Common myeloid progenitor, CD34-positive (primary cell): ENCODE measurements at regions not wholly inside any gene's neighbourhood (a gene's known extent, or its start where the extent isn't known, plus 50 kb on each side); places are given as distances from the start of the nearest gene placed in this dataset.

Source experiments
- CTCF ChIA-PET: fragments of 350-600 bp; sonication (Branson Sonifier 250); formaldehyde crosslinking; loops from one replicate; lab custom pipeline; 2021; ENCODE audit warnings: antibody characterized with exemption; lab: Charles Lee
- POLR2A ChIA-PET: fragments of 350-600 bp; sonication (Branson Sonifier 250); formaldehyde crosslinking; loops from one replicate; lab custom pipeline; 2021; ENCODE audit warnings: antibody characterized with exemption; lab: Charles Lee
- DNase-seq, 3 donors: peaks; one replicate each; pipeline versions ENCODE4 v3.0.0 to v3.0.0-alpha.2; 2013
- H3K27ac ChIP-seq, 2 experiments: 1 replicate in 1 of 2; 2 replicates in 1 of 2; pipeline ENCODE4 v1.7.0; 2013; ENCODE audit warnings: inconsistent platforms in 2 of 2, low read length in 2 of 2, mild to moderate bottlenecking in 2 of 2, low read depth in 1 of 2, moderate library complexity in 1 of 2; ENCODE audit not compliant: severe bottlenecking in 2 of 2, insufficient read depth in 1 of 2, poor library complexity in 1 of 2
- H3K27me3 ChIP-seq, 5 experiments: replicated peaks in 2 of 5; 1 replicate in 3 of 5; 2 replicates in 2 of 5; pipeline versions ENCODE4 v1.6.1 to v1.7.0; 2013; ENCODE audit warnings: low read length in 4 of 5, mild to moderate bottlenecking in 2 of 5, moderate library complexity in 2 of 5, inconsistent platforms in 1 of 5; ENCODE audit not compliant: insufficient read depth in 5 of 5, control insufficient read depth in 4 of 5
- H3K36me3 ChIP-seq, 4 experiments: 1 replicate in 2 of 4; 2 replicates in 2 of 4; pipeline versions ENCODE4 v1.6.1 to v1.7.0; 2013; ENCODE audit warnings: low read length in 3 of 4, control low read depth in 1 of 4, mild to moderate bottlenecking in 1 of 4; ENCODE audit not compliant: control insufficient read depth in 4 of 4, insufficient read depth in 4 of 4
- H3K4me1 ChIP-seq, 4 experiments: 1 replicate in 3 of 4; 2 replicates in 1 of 4; pipeline versions ENCODE4 v1.6.1 to v1.7.1; 2013; ENCODE audit warnings: low read length in 3 of 4, mild to moderate bottlenecking in 3 of 4, control low read depth in 1 of 4, inconsistent platforms in 1 of 4, moderate library complexity in 1 of 4; ENCODE audit not compliant: control insufficient read depth in 4 of 4, insufficient read depth in 4 of 4; ENCODE audit errors: control extremely low read depth in 1 of 4
- H3K4me3 ChIP-seq, 7 experiments: 1 replicate in 4 of 7; 2 replicates in 3 of 7; pipeline versions ENCODE4 v1.5.1 to v1.7.0; 2013; ENCODE audit warnings: mild to moderate bottlenecking in 7 of 7, low read length in 6 of 7, moderate library complexity in 6 of 7, inconsistent platforms in 2 of 7, low read depth in 2 of 7, control low read depth in 1 of 7; ENCODE audit not compliant: insufficient read depth in 4 of 7, control insufficient read depth in 1 of 7; ENCODE audit errors: extremely low read depth in 1 of 7
- H3K9me3 ChIP-seq, 5 experiments: 1 replicate in 4 of 5; 2 replicates in 1 of 5; pipeline versions ENCODE4 v1.6.1 to v1.7.1; 2013; ENCODE audit warnings: low read length in 4 of 5, mild to moderate bottlenecking in 2 of 5, inconsistent platforms in 1 of 5, low read depth in 1 of 5, moderate library complexity in 1 of 5; ENCODE audit not compliant: control insufficient read depth in 4 of 5, insufficient read depth in 2 of 5; ENCODE audit errors: control extremely low read depth in 1 of 5
- WGBS: methylation state at CpG from one replicate; pipeline ENCODE4 v1.1.5; 2013; ENCODE audit not compliant: insufficient coverage; 5-methylcytosine and 5-hydroxymethylcytosine counted together

GRCh38 chr7:41169317-41169716 is 533.6 kb downstream of the INHBA start:
- no peak for DNase-seq
- 91% methylated on average over 6 of the region's 6 CpGs for WGBS

GRCh38 chr7:41167836-41168235 is 535.1 kb downstream of the INHBA start:
- Histone ChIP-seq H3K27ac (no peak overlapping the region), H3K27me3 (no peaks in the 10 kb centered on the region), H3K9me3 (peaks cover 0 to 2% (median 0%) of the 10 kb centered on the region in 5 experiments), H3K4me1 (no peaks in the 10 kb centered on the region), H3K4me3 (no peak overlapping the region), H3K36me3 (no peaks in the 10 kb centered on the region)
- ChIA-PET CTCF (interaction anchor here (1.2 kb wide), 1 partner anchor 15 kb away, joined by 4 read pairs; no protein-coding TSS in a partner anchor), POLR2A (no interaction called here)
- WGBS, result 100% methylated on average over 1 of the region's 2 CpGs
- DNase-seq, result no peak

More at GRCh38 chr7:41169317-41169716, 533.6 kb downstream of the INHBA start:
- Histone ChIP-seq H3K36me3 (no peaks in the 10 kb centered on the region), H3K4me3 (no peak overlapping the region), H3K27ac (no peak overlapping the region), H3K27me3 (no peaks in the 10 kb centered on the region), H3K9me3 (peaks cover 0 to 2% (median 0%) of the 10 kb centered on the region in 5 experiments), H3K4me1 (no peaks in the 10 kb centered on the region)
- ChIA-PET CTCF (no interaction called here), POLR2A (no interaction called here)

DNA sequence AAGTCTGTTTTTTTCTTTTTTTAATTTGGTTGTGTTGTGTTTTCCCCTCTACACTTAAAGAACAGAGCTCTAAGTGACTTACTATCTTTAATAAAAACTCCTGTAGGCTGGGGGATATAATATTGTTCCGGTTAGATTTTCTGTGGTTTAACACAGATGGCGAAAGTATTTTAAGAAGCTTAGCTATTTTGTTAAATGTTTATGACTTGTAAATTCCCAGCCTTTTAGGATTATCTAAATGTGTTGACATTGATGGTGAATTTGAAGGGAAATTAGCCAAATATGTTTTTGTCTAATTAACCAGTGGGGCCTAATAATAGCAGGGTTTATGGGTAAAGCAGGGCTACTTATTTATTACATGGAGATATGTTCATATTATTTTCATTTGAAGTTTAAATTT is 538.5 kb downstream of the INHBA start:
- POLR2A ChIA-PET, result no interaction called here
- H3K4me1 ChIP-seq, result no peaks in the 10 kb centered on the region
- H3K9me3 ChIP-seq, result peaks cover 0 to 6% (median 0%) of the 10 kb centered on the region in 5 experiments
- no peak overlapping the region for H3K4me3 ChIP-seq
- 67% methylated on average over 2 of the region's 2 CpGs for WGBS
- H3K27ac ChIP-seq, result no peak overlapping the region
- H3K27me3 ChIP-seq, result no peaks in the 10 kb centered on the region
- DNase-seq, result no peak
- no peaks in the 10 kb centered on the region for H3K36me3 ChIP-seq
- CTCF ChIA-PET, result no interaction called here

- H3K27ac ChIP-seq, result no peak overlapping the region
- H3K36me3 ChIP-seq, result no peaks in the 10 kb centered on the region
- H3K4me3 ChIP-seq, result no peak overlapping the region
- H3K9me3 ChIP-seq, result peaks cover 0 to 6% (median 0%) of the 10 kb centered on the region in 5 experiments
- H3K27me3 ChIP-seq, result no peaks in the 10 kb centered on the region
- ChIA-PET CTCF (no interaction called here), POLR2A (no interaction called here)
- no peak for DNase-seq
- no peaks in the 10 kb centered on the region for H3K4me1 ChIP-seq
- WGBS, result 100% methylated on average over 2 of the region's 3 CpGs
These were observed 538.9 kb downstream of the INHBA start for GRCh38 chr7:41163991-41164390.

GRCh38 chr7:41162612-41163011 is 540.3 kb downstream of the INHBA start:
- no peak overlapping the region for H3K27ac ChIP-seq
- 98% methylated on average over 4 of the region's 4 CpGs for WGBS
- H3K36me3 ChIP-seq, result no peaks in the 10 kb centered on the region
- peaks cover 0 to 6% (median 0%) of the 10 kb centered on the region in 5 experiments for H3K9me3 ChIP-seq
- ChIA-PET POLR2A (no interaction called here), CTCF (interaction anchor here (1.0 kb wide), 1 partner anchor 25 kb away, joined by 4 read pairs; no protein-coding TSS in a partner anchor)
- no peak overlapping the region for H3K4me3 ChIP-seq
- no peaks in the 10 kb centered on the region for H3K4me1 ChIP-seq
- H3K27me3 ChIP-seq, result no peaks in the 10 kb centered on the region
- no peak for DNase-seq

- no peak for DNase-seq
- Histone ChIP-seq H3K4me3 (no peak overlapping the region), H3K36me3 (no peaks in the 10 kb centered on the region), H3K4me1 (no peaks in the 10 kb centered on the region), H3K27me3 (no peaks in the 10 kb centered on the region), H3K9me3 (peaks cover 0 to 4% (median 0%) of the 10 kb centered on the region in 5 experiments), H3K27ac (no peak overlapping the region)
- ChIA-PET POLR2A (no interaction called here), CTCF (no interaction called here)
- WGBS, result 93% methylated on average over 4 of the region's 4 CpGs
These were observed 541.8 kb downstream of the INHBA start for GRCh38 chr7:41161041-41161587.

DNA sequence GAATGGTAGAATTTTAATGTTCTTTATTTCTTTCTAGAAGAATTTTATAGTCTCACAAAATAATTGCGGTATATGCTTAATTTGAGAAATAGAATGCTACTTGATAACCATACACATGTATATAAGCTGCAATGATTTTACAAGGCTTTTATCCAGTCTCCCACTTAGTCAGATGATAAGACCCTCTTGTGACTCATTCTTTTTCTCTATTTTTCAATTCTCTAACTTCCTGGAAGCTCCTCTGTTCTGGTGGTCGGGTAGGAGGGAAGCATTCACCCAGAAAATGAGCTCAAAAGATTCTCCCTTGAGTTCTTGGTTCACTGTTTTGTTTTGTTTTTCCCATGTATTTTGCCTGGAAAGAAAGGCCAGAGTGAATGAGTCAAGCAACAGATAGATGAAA is 546.6 kb downstream of the INHBA start:
- Histone ChIP-seq H3K27me3 (no peaks in the 10 kb centered on the region), H3K4me1 (no peaks in the 10 kb centered on the region), H3K9me3 (peaks cover 0 to 4% (median 0%) of the 10 kb centered on the region in 5 experiments), H3K36me3 (no peaks in the 10 kb centered on the region), H3K27ac (no peak overlapping the region), H3K4me3 (no peak overlapping the region)
- 83% methylated on average over 1 of the region's 2 CpGs for WGBS
- no peak for DNase-seq
- CTCF ChIA-PET, result no interaction called here
- POLR2A ChIA-PET, result no interaction called here
